CD14-positive monocyte (primary cell): ENCODE measurements at regions not wholly inside any gene's neighbourhood (a gene's known extent, or its start where the extent isn't known, plus 50 kb on each side); places are given as distances from the start of the nearest gene placed in this dataset.

Experiments used
- DNase-seq, 3 donors: peaks; one replicate each; pipeline ENCODE4 v3.0.0-alpha.2; 2011 to 2022
- H2AFZ ChIP-seq: 2 replicates; pipeline ENCODE4 v1.6.0; 2012; ENCODE audit warnings: mild to moderate bottlenecking, low read depth, low read length, inconsistent platforms; ENCODE audit not compliant: insufficient read depth, poor library complexity, severe bottlenecking
- H3K27ac ChIP-seq, 2 donors: 1 replicate in 1 of 2; 2 replicates in 1 of 2; pipeline ENCODE4 v1.5.1; 2012 to 2013; ENCODE audit warnings: low read length in 2 of 2, control low read depth in 1 of 2, inconsistent platforms in 1 of 2, low read depth in 1 of 2, mild to moderate bottlenecking in 1 of 2
- H3K27me3 ChIP-seq, 2 donors: one replicate each; pipeline versions ENCODE4 v1.6.0 to v1.6.1; 2011 to 2013; ENCODE audit warnings: low read length in 2 of 2; ENCODE audit not compliant: control insufficient read depth in 2 of 2, insufficient read depth in 2 of 2
- H3K36me3 ChIP-seq, 2 donors: replicated peaks in 1 of 2; 1 replicate in 1 of 2; 2 replicates in 1 of 2; pipeline versions ENCODE4 v1.5.1 to v1.6.1; 2012 to 2013; ENCODE audit warnings: low read length in 2 of 2, control low read depth in 1 of 2, inconsistent platforms in 1 of 2, mild to moderate bottlenecking in 1 of 2; ENCODE audit not compliant: insufficient read depth in 2 of 2, control insufficient read depth in 1 of 2
- H3K4me1 ChIP-seq, 2 donors: 1 replicate in 1 of 2; 2 replicates in 1 of 2; pipeline versions ENCODE4 v1.5.1 to v1.6.1; 2012 to 2013; ENCODE audit warnings: low read length in 2 of 2, control low read depth in 1 of 2, inconsistent platforms in 1 of 2, mild to moderate bottlenecking in 1 of 2, moderate library complexity in 1 of 2; ENCODE audit not compliant: insufficient read depth in 2 of 2, control insufficient read depth in 1 of 2
- H3K4me2 ChIP-seq: replicated peaks from 2 replicates; pipeline ENCODE3; 2012; ENCODE audit warnings: low read length, moderate library complexity, mild to moderate bottlenecking; ENCODE audit not compliant: poor library complexity, severe bottlenecking; ENCODE audit errors: extremely low read depth
- H3K4me3 ChIP-seq, 3 experiments: fragments of 200-600 bp in 1 of 3; sonication (generic) in 1 of 3; replicated peaks in 1 of 3; 1 replicate in 2 of 3; 2 replicates in 1 of 3; pipeline ENCODE4 v1.5.1; 2011 to 2013; ENCODE audit warnings: low read length in 3 of 3, mild to moderate bottlenecking in 3 of 3, control low read depth in 2 of 3, low read depth in 2 of 3, inconsistent platforms in 1 of 3, moderate library complexity in 1 of 3
- H3K79me2 ChIP-seq: 2 replicates; pipeline ENCODE4 v1.6.0; 2012; ENCODE audit warnings: mild to moderate bottlenecking, control low read depth, inconsistent platforms, low read length, moderate library complexity; ENCODE audit not compliant: insufficient read depth
- H3K9ac ChIP-seq: 2 replicates; pipeline ENCODE4 v1.6.0; 2017; ENCODE audit warnings: low read length, mild to moderate bottlenecking; ENCODE audit not compliant: insufficient read depth, poor library complexity, severe bottlenecking
- H3K9me3 ChIP-seq, 2 donors: replicated peaks in 1 of 2; 1 replicate in 1 of 2; 2 replicates in 1 of 2; pipeline versions ENCODE4 v1.5.1 to v1.6.1; 2012 to 2013; ENCODE audit warnings: low read length in 2 of 2, control low read depth in 1 of 2; ENCODE audit not compliant: control insufficient read depth in 1 of 2, insufficient read depth in 1 of 2
- H4K20me1 ChIP-seq: 2 replicates; pipeline ENCODE4 v1.6.0; 2012; ENCODE audit warnings: mild to moderate bottlenecking, low read length, control low read depth, moderate library complexity; ENCODE audit not compliant: insufficient read depth
- H3K27ac Mint-ChIP-seq, 7 donors: one replicate each; pipeline ENCODE4 v1.8.0; 2020; ENCODE audit warnings: mild to moderate bottlenecking in 7 of 7, mixed read lengths in 7 of 7, moderate library complexity in 6 of 7, inconsistent platforms in 2 of 7
- H3K27me3 Mint-ChIP-seq, 3 donors: one replicate each; pipeline ENCODE4 v1.8.0; 2021 to 2022; ENCODE audit warnings: low read depth in 3 of 3, mild to moderate bottlenecking in 3 of 3, mixed read lengths in 3 of 3, moderate library complexity in 3 of 3, inconsistent platforms in 1 of 3
- H3K36me3 Mint-ChIP-seq, 2 donors: one replicate each; pipeline ENCODE4 v1.8.0; 2020; ENCODE audit warnings: mixed read lengths in 2 of 2, inconsistent platforms in 1 of 2, mild to moderate bottlenecking in 1 of 2
- H3K4me1 Mint-ChIP-seq: one replicate; pipeline ENCODE4 v1.8.0; 2020; ENCODE audit warnings: mild to moderate bottlenecking, mixed read lengths
- H3K4me3 Mint-ChIP-seq, 2 donors: one replicate each; pipeline ENCODE4 v1.8.0; 2020; ENCODE audit warnings: mild to moderate bottlenecking in 2 of 2, mixed read lengths in 2 of 2, moderate library complexity in 1 of 2
- H3K9me3 Mint-ChIP-seq, 7 donors: one replicate each; pipeline ENCODE4 v1.8.0; 2020 to 2022; ENCODE audit warnings: mixed read lengths in 7 of 7, mild to moderate bottlenecking in 6 of 7, moderate library complexity in 6 of 7, inconsistent platforms in 2 of 7
- WGBS: methylation state at CpG from one replicate; pipeline ENCODE4 v1.1.5; 2013; ENCODE audit warnings: missing lambda C conversion rate; ENCODE audit not compliant: insufficient coverage; 5-methylcytosine and 5-hydroxymethylcytosine counted together
- intact Hi-C, 2 donors: fragments of 100-400 bp; cut with micrococcal nuclease; formaldehyde crosslinking; loops; one replicate each; pipeline versions ENCODE4 v1.15.0 to v1.15.1; 2023
- TF ChIP-seq, protein P1 (sequence below): fragments of 200-600 bp; IDR thresholded peaks from one replicate; pipeline ENCODE4 v1.8.0; 2022; ENCODE audit warnings: antibody characterized with exemption, mild to moderate bottlenecking

DNA sequence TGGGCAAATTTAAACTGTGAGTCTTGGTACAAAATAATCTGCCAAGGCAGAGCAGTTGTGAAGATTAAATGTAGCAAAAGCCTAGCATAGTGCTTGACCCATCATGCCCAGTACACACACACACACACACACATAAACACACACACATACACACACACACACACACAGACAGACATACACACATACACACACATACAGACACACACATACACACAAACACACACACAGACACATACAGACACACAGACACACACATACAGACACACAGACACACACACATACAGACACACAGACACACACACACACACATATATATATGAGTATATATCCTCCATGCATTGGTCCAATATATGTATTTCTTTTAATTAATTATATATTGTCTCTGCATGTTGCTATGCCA is 328.8 kb upstream of the DNAJC19 start:
- Histone ChIP-seq H3K36me3 (no peaks in the 10 kb centered on the region), H3K9ac (no peak overlapping the region), H3K27ac (no peak overlapping the region), H3K4me2 (no peak overlapping the region), H2AFZ (no peak overlapping the region), H3K9me3 (no peaks in the 10 kb centered on the region), H3K4me3 (no peak overlapping the region), H3K79me2 (no peaks in the 10 kb centered on the region), H4K20me1 (no peaks in the 10 kb centered on the region), H3K4me1 (no peaks in the 10 kb centered on the region), H3K27me3 (no peaks in the 10 kb centered on the region)
- peaks cover 0 to 4% (median 1%) of the 10 kb centered on the region in 3 donors for H3K27me3 Mint-ChIP-seq
- H3K9me3 Mint-ChIP-seq = peaks cover 0 to 5% (median 3%) of the 10 kb centered on the region in 7 donors
- TF ChIP-seq, protein P1, sequence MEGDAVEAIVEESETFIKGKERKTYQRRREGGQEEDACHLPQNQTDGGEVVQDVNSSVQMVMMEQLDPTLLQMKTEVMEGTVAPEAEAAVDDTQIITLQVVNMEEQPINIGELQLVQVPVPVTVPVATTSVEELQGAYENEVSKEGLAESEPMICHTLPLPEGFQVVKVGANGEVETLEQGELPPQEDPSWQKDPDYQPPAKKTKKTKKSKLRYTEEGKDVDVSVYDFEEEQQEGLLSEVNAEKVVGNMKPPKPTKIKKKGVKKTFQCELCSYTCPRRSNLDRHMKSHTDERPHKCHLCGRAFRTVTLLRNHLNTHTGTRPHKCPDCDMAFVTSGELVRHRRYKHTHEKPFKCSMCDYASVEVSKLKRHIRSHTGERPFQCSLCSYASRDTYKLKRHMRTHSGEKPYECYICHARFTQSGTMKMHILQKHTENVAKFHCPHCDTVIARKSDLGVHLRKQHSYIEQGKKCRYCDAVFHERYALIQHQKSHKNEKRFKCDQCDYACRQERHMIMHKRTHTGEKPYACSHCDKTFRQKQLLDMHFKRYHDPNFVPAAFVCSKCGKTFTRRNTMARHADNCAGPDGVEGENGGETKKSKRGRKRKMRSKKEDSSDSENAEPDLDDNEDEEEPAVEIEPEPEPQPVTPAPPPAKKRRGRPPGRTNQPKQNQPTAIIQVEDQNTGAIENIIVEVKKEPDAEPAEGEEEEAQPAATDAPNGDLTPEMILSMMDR = no peak
- no peak for DNase-seq
- H3K4me1 Mint-ChIP-seq = no peaks in the 10 kb centered on the region
- intact Hi-C loops = no loop called here
- H3K27ac Mint-ChIP-seq = no peak overlapping the region
- no peak overlapping the region for H3K4me3 Mint-ChIP-seq
- no peaks in the 10 kb centered on the region for H3K36me3 Mint-ChIP-seq

GRCh38 chr3:181317508-181317907 is 328.0 kb upstream of the DNAJC19 start:
- Histone ChIP-seq H4K20me1 (no peaks in the 10 kb centered on the region), H3K9ac (no peak overlapping the region), H3K4me2 (no peak overlapping the region), H3K27ac (no peak overlapping the region), H3K4me1 (no peaks in the 10 kb centered on the region), H3K9me3 (no peaks in the 10 kb centered on the region), H3K27me3 (no peaks in the 10 kb centered on the region), H2AFZ (no peak overlapping the region), H3K36me3 (no peaks in the 10 kb centered on the region), H3K79me2 (no peaks in the 10 kb centered on the region), H3K4me3 (no peak overlapping the region)
- WGBS = 33% methylated on average over 2 of the region's 3 CpGs
- no peak overlapping the region for H3K4me3 Mint-ChIP-seq
- H3K27me3 Mint-ChIP-seq = peaks cover 0 to 4% (median 1%) of the 10 kb centered on the region in 3 donors
- no peak overlapping the region for H3K27ac Mint-ChIP-seq
- intact Hi-C loops = no loop called here
- H3K9me3 Mint-ChIP-seq = peaks cover 0 to 4% (median 3%) of the 10 kb centered on the region in 7 donors
- no peaks in the 10 kb centered on the region for H3K36me3 Mint-ChIP-seq
- DNase-seq = no peak
- no peaks in the 10 kb centered on the region for H3K4me1 Mint-ChIP-seq
- TF ChIP-seq, protein P1 = no peak
